ENCODE measurements at regions not wholly inside any gene's neighbourhood (a gene's known extent, or its start where the extent isn't known, plus 50 kb on each side); places are given as distances from the start of the nearest gene placed in this dataset.

- DNase-seq = no peak
These were observed 133.2 kb upstream of the JAG1 start for GRCh38 chr20:10807013-10807412.

- DNase-seq = no peak
These were observed 139.0 kb upstream of the JAG1 start for GRCh38 chr20:10812759-10813327.

GRCh38 chr20:10823585-10823984 lies 149.8 kb upstream of the JAG1 start:
- no peak for DNase-seq

GRCh38 chr20:10824750-10825500 lies 151.1 kb upstream of the JAG1 start:
- DNase-seq = no peak

- DNase-seq = no peak
These were observed 152.3 kb upstream of the JAG1 start for GRCh38 chr20:10826111-10826510.

GRCh38 chr20:10828180-10828579 lies 154.4 kb upstream of the JAG1 start:
- no peak for DNase-seq

GRCh38 chr20:10832141-10832540 lies 158.3 kb upstream of the JAG1 start:
- DNase-seq = no peak

GRCh38 chr20:10837901-10838300 lies 164.1 kb upstream of the JAG1 start:
- DNase-seq = no peak

- no peak for DNase-seq
These were observed 168.3 kb upstream of the JAG1 start for GRCh38 chr20:10842116-10842515.

- DNase-seq = no peak
These were observed 169.4 kb upstream of the JAG1 start for GRCh38 chr20:10843146-10843711.

GRCh38 chr20:10846766-10847165 lies 173.0 kb upstream of the JAG1 start:
- DNase-seq = no peak

- DNase-seq = no peak
These were observed 175.1 kb upstream of the JAG1 start for GRCh38 chr20:10848810-10849370.

- DNase-seq = no peak
These were observed 179.4 kb upstream of the JAG1 start for GRCh38 chr20:10853176-10853575.

- DNase-seq = no peak
These were observed 179.9 kb upstream of the JAG1 start for GRCh38 chr20:10853731-10854130.

- no peak for DNase-seq
These were observed 181.2 kb upstream of the JAG1 start for GRCh38 chr20:10854976-10855375.

- DNase-seq = no peak
These were observed 182.0 kb upstream of the JAG1 start for GRCh38 chr20:10855778-10856177.

GRCh38 chr20:10856237-10857015 lies 182.6 kb upstream of the JAG1 start:
- DNase-seq = no peak

- DNase-seq = no peak
These were observed 183.7 kb upstream of the JAG1 start for GRCh38 chr20:10857352-10858070.

- DNase-seq = no peak
These were observed 187.3 kb upstream of the JAG1 start for GRCh38 chr20:10861090-10861489.

GRCh38 chr20:10861619-10862018 lies 187.8 kb upstream of the JAG1 start:
- no peak for DNase-seq

- DNase-seq = no peak
These were observed 189.7 kb upstream of the JAG1 start for GRCh38 chr20:10863337-10864060.

GRCh38 chr20:10864076-10864672 lies 190.4 kb upstream of the JAG1 start:
- DNase-seq = no peak
